Pancreas (tissue), 10 donors: ENCODE measurements at regions not wholly inside any gene's neighbourhood (a gene's known extent, or its start where the extent isn't known, plus 50 kb on each side); places are given as distances from the start of the nearest gene placed in this dataset.

Experiments
- ATAC-seq, 4 donors: fragments of 200-7000 bp; cut with Tn5 transposase; one replicate each; pipeline versions ENCODE4 v1.8.0 to v1.9.1; 2020; ENCODE audit warnings: mild to moderate bottlenecking in 4 of 4, moderate library complexity in 4 of 4
- DNase-seq, 6 donors: peaks; one replicate each; pipeline ENCODE4 v3.0.0-alpha.2; 2020
- FAIRE-seq: peaks from 2 replicates; lab custom pipeline; 2012; peaks lifted over from hg19 to GRCh38; lab: Jason Lieb, UNC
- H3K27ac ChIP-seq, 4 donors: fragments of 200-600 bp; sonication (generic); 1 replicate in 3 of 4; 2 replicates in 1 of 4; pipeline versions ENCODE4 v1.5.0 to v1.8.0; 2020
- H3K27me3 ChIP-seq, 4 donors: fragments of 200-600 bp; one replicate each; pipeline ENCODE4 v1.8.0; 2021
- H3K36me3 ChIP-seq, 3 donors: fragments of 200-600 bp; sonication (generic) in 1 of 3; one replicate each; pipeline versions ENCODE4 v1.5.0 to v1.8.0; 2020 to 2021
- H3K4me1 ChIP-seq, 3 donors: fragments of 200-600 bp; one replicate each; pipeline ENCODE4 v1.8.0; 2021
- H3K4me3 ChIP-seq, 4 donors: fragments of 200-600 bp; sonication (generic) in 2 of 4; one replicate each; pipeline versions ENCODE4 v1.5.0 to v1.8.0; 2020 to 2021
- H3K9me3 ChIP-seq, 4 donors: fragments of 200-600 bp; one replicate each; pipeline ENCODE4 v1.8.0; 2021
- WGBS, 2 donors: extraction: QIAGEN DNeasy Blood & Tissue Kit; methylation state at CpG; one replicate each; pipeline ENCODE4 v1.1.7; 2013; 5-methylcytosine and 5-hydroxymethylcytosine counted together
- intact Hi-C, 3 donors: fragments of 100-400 bp; cut with DNase I; formaldehyde crosslinking; loops; one replicate each; pipeline versions ENCODE4 v1.11.1 to v1.14.2; 2022
- TF ChIP-seq, protein P1 (sequence below), 4 donors: fragments of 200-600 bp; sonication (generic) in 3 of 4; IDR thresholded peaks; one replicate each; pipeline versions ENCODE4 v1.5.0 to v1.8.0; 2021; ENCODE audit warnings: antibody characterized with exemption in 4 of 4
- donor health status: healthy with polysubstance abuse.
- donor health status: DM: no; HTN: no; CAD: no; lungs with moderate emphysema.
- donor health status: DM: no; HTN: no; CAD: no.
- donor health status: control.
- donor health status: control.
- donor health status: Bipolar disorder and iron deficiency.
- donor health status: DM: yes; HTN: yes; CAD: no.
- donor health status: DM: no; HTN: no; CAD: no.
- donor health status: DM: no; HTN: no; CAD: no.
- donor health status: DM: yes; HTN: yes; CAD: no.

- intact Hi-C loops = no loop called here
- Histone ChIP-seq H3K4me1 (no peaks in the 10 kb centered on the region), H3K4me3 (no peak overlapping the region), H3K27ac (no peak overlapping the region), H3K27me3 (peaks cover 0 to 3% (median 0%) of the 10 kb centered on the region in 4 donors), H3K9me3 (no peaks in the 10 kb centered on the region), H3K36me3 (no peaks in the 10 kb centered on the region)
- FAIRE-seq (no peak), DNase-seq (no peak), ATAC-seq (no peak)
- TF ChIP-seq, protein P1, sequence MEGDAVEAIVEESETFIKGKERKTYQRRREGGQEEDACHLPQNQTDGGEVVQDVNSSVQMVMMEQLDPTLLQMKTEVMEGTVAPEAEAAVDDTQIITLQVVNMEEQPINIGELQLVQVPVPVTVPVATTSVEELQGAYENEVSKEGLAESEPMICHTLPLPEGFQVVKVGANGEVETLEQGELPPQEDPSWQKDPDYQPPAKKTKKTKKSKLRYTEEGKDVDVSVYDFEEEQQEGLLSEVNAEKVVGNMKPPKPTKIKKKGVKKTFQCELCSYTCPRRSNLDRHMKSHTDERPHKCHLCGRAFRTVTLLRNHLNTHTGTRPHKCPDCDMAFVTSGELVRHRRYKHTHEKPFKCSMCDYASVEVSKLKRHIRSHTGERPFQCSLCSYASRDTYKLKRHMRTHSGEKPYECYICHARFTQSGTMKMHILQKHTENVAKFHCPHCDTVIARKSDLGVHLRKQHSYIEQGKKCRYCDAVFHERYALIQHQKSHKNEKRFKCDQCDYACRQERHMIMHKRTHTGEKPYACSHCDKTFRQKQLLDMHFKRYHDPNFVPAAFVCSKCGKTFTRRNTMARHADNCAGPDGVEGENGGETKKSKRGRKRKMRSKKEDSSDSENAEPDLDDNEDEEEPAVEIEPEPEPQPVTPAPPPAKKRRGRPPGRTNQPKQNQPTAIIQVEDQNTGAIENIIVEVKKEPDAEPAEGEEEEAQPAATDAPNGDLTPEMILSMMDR (IDR thresholded peaks at IDR 0.05) = no peak
Observed at GRCh38 chr11:98559961-98560360, 460.8 kb upstream of the CNTN5 start.

GRCh38 chr11:98561252-98561651, 459.5 kb upstream of the CNTN5 start:
- no peaks in the 10 kb centered on the region for H3K4me1 ChIP-seq
- FAIRE-seq = no peak
- no peak overlapping the region for H3K27ac ChIP-seq
- intact Hi-C loops = no loop called here
- H3K9me3 ChIP-seq = no peaks in the 10 kb centered on the region
- H3K4me3 ChIP-seq = no peak overlapping the region
- WGBS, 2 donors = 57 to 70% methylated on average over 4 of the region's 4 CpGs
- no peak for DNase-seq
- TF ChIP-seq, protein P1 (IDR thresholded peaks at IDR 0.05) = no peak
- H3K36me3 ChIP-seq = no peaks in the 10 kb centered on the region
- no peak for ATAC-seq
- H3K27me3 ChIP-seq = peaks cover 0 to 3% (median 0%) of the 10 kb centered on the region in 4 donors

DNA sequence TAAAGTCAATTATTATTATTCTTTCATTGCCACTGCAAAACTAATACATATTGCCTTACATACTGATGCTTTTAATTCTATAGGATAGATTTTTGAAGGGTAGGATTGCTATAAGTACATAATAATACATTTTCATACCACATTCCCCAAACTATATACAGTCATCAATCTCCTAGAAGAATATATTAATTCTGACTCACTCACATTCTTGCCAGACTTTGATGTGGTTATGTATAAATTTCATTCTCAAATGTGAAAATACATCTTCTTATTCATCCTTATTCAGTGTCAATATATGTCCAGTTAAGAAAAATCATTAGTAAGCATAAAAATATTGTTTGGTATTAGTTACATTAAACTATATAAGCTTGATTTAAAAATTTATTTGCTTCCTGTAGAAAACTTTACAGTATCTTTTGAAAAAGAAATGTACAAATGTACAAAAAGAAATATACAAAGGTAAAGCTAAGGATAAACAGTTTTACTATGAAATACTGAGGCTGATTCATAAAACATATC, 458.8 kb upstream of the CNTN5 start:
- H3K4me3 ChIP-seq = no peak overlapping the region
- H3K36me3 ChIP-seq = no peaks in the 10 kb centered on the region
- no peak for DNase-seq
- H3K9me3 ChIP-seq = no peaks in the 10 kb centered on the region
- TF ChIP-seq, protein P1 (IDR thresholded peaks at IDR 0.05) = no peak
- H3K4me1 ChIP-seq = no peaks in the 10 kb centered on the region
- FAIRE-seq = no peak
- peaks cover 0 to 3% (median 0%) of the 10 kb centered on the region in 4 donors for H3K27me3 ChIP-seq
- intact Hi-C loops = no loop called here
- ATAC-seq = no peak
- no peak overlapping the region for H3K27ac ChIP-seq

GRCh38 chr11:98564233-98564632, 456.5 kb upstream of the CNTN5 start:
- 34 to 45% methylated on average over 3 of the region's 3 CpGs for WGBS, 2 donors
- DNase-seq (no peak), ATAC-seq (no peak), FAIRE-seq (no peak)
- Histone ChIP-seq H3K27ac (no peak overlapping the region), H3K27me3 (peaks cover 0 to 3% (median 0%) of the 10 kb centered on the region in 4 donors), H3K4me1 (no peaks in the 10 kb centered on the region), H3K4me3 (no peak overlapping the region), H3K36me3 (no peaks in the 10 kb centered on the region), H3K9me3 (no peaks in the 10 kb centered on the region)
- intact Hi-C loops = no loop called here
- TF ChIP-seq, protein P1 (IDR thresholded peaks at IDR 0.05) = no peak

DNA sequence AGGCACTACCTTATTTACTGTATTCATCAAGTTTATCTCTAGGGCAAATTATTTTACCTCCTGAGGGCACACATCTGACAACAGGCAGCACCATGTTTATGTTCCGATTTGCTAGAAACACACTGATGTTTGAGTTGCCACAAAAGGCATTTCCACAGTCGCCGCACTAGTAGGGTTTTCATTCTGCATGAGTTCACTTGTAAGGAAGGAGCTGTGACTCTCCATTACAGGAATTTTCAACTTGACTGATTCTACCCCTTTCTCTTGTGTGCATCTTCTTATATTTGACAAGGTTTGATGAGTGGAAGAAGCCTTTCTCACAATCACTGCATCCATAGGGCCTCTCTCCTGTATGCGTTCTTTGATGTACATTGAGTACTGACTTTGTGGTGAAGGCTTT, 455.9 kb upstream of the CNTN5 start:
- Histone ChIP-seq H3K4me3 (no peak overlapping the region), H3K27me3 (no peaks in the 10 kb centered on the region), H3K36me3 (no peaks in the 10 kb centered on the region), H3K4me1 (no peaks in the 10 kb centered on the region), H3K27ac (no peak overlapping the region), H3K9me3 (no peaks in the 10 kb centered on the region)
- 62 to 73% methylated on average over 4 of the region's 4 CpGs for WGBS, 2 donors
- FAIRE-seq = no peak
- DNase-seq = no peak
- intact Hi-C loops = no loop called here
- ATAC-seq = no peak
- TF ChIP-seq, protein P1 (IDR thresholded peaks at IDR 0.05) = no peak
